ENCODE measurements at regions not wholly inside any gene's neighbourhood (a gene's known extent, or its start where the extent isn't known, plus 50 kb on each side); places are given as distances from the start of the nearest gene placed in this dataset.

- TF ChIP-seq ZNF281 (CRISPR knock-in tag; IDR thresholded peaks at IDR 0.05) (no peak), ZBTB21 (CRISPR knock-in tag; IDR thresholded peaks at IDR 0.05; ENCODE audit: borderline replicate concordance) (no peak), CBFB (CRISPR knock-in tag; IDR thresholded peaks at IDR 0.05; ENCODE audit: low read depth) (no peak), SP1 (CRISPR knock-in tag; conservative IDR thresholded peaks at IDR 0.05) (no peak), USF2 (CRISPR knock-in tag; IDR thresholded peaks at IDR 0.05) (no peak), NFE2L1 (CRISPR knock-in tag; IDR thresholded peaks at IDR 0.05) (no peak), TP53 (CRISPR knock-in tag; IDR thresholded peaks at IDR 0.05) (no peak), USF1 (CRISPR knock-in tag; IDR thresholded peaks at IDR 0.05) (no peak), GRHL2 (CRISPR knock-in tag; IDR thresholded peaks at IDR 0.05; ENCODE audit: insufficient replicate concordance, severe bottlenecking) (no peak), MXD4 (CRISPR knock-in tag; IDR thresholded peaks at IDR 0.05; ENCODE audit: borderline replicate concordance) (no peak), GTF2I (CRISPR knock-in tag; conservative IDR thresholded peaks at IDR 0.05) (no peak), TEAD1 (CRISPR knock-in tag; IDR thresholded peaks at IDR 0.05) (no peak), TEAD4 (CRISPR knock-in tag; IDR thresholded peaks at IDR 0.05) (no peak), GABPB1 (CRISPR knock-in tag; IDR thresholded peaks at IDR 0.05) (no peak), OVOL2 (CRISPR knock-in tag; IDR thresholded peaks at IDR 0.05; ENCODE audit: borderline replicate concordance) (no peak), NR1H2 (CRISPR knock-in tag; IDR thresholded peaks at IDR 0.05) (no peak), ZNF423 (CRISPR knock-in tag; IDR thresholded peaks at IDR 0.05) (no peak)
- TF ChIP-seq, protein P1, sequence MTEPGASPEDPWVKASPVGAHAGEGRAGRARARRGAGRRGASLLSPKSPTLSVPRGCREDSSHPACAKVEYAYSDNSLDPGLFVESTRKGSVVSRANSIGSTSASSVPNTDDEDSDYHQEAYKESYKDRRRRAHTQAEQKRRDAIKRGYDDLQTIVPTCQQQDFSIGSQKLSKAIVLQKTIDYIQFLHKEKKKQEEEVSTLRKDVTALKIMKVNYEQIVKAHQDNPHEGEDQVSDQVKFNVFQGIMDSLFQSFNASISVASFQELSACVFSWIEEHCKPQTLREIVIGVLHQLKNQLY (CRISPR knock-in tag; IDR thresholded peaks at IDR 0.05): no peak
- TF ChIP-seq, protein P2, sequence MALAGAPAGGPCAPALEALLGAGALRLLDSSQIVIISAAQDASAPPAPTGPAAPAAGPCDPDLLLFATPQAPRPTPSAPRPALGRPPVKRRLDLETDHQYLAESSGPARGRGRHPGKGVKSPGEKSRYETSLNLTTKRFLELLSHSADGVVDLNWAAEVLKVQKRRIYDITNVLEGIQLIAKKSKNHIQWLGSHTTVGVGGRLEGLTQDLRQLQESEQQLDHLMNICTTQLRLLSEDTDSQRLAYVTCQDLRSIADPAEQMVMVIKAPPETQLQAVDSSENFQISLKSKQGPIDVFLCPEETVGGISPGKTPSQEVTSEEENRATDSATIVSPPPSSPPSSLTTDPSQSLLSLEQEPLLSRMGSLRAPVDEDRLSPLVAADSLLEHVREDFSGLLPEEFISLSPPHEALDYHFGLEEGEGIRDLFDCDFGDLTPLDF (CRISPR knock-in tag; IDR thresholded peaks at IDR 0.05): no peak
- TF ChIP-seq, protein P3, sequence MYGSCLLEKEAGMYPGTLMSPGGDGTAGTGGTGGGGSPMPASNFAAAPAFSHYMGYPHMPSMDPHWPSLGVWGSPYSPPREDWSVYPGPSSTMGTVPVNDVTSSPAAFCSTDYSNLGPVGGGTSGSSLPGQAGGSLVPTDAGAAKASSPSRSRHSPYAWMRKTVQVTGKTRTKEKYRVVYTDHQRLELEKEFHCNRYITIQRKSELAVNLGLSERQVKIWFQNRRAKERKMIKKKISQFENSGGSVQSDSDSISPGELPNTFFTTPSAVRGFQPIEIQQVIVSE (CRISPR knock-in tag; IDR thresholded peaks at IDR 0.05; ENCODE audit: borderline replicate concordance): no peak
- Mint-ChIP-seq H3K27ac (no peak overlapping the region), H3K4me1 (no peaks in the 10 kb centered on the region), H3K27me3 (ENCODE audit: low read depth) (no peaks in the 10 kb centered on the region), H3K36me3 (no peaks in the 10 kb centered on the region), H3K4me3 (no peak overlapping the region), H3K9me3 (no peaks in the 10 kb centered on the region)
- DNase-seq (ENCODE audit: low spot score) (no peak), ATAC-seq (no peak)
- ChIA-PET POLR2A (no interaction called here), CTCF (interaction anchor here (1.1 kb wide), 1 partner anchor 18 kb away, joined by 3 read pairs; no protein-coding TSS in a partner anchor)
Measured at GRCh38 chr4:163757219-163757618, 262.7 kb downstream of the TMA16 start.

DNA sequence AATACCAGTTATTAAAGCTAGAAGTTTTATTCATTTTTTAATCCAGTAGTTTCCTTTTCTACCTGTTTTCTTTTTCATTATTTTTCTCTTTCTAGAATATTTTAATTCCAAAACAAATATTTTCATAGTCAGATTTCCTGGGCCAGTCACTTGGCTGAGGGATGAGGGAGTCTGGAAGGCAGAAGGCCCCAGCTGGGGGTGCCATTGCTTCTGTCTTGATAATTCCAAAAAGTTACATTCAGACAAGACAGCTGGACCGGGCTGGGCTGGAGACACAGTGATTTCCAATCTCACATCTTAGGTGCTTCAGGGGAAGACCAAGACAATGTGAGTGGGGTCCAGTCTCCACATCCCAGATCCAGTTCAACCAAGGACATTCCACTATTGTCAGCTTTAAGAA is 263.5 kb downstream of the TMA16 start:
- no peak for ATAC-seq
- no peak overlapping the region for H3K4me3 Mint-ChIP-seq
- ChIA-PET CTCF (interaction anchor here (0.6 to 1.1 kb wide), 2 partner anchors 17 to 234 kb away, joined by 3 to 5 read pairs; no protein-coding TSS in a partner anchor), POLR2A (no interaction called here)
- no peaks in the 10 kb centered on the region for H3K36me3 Mint-ChIP-seq
- no peak overlapping the region for H3K27ac Mint-ChIP-seq
- no peaks in the 10 kb centered on the region for H3K27me3 Mint-ChIP-seq (ENCODE audit: low read depth)
- no peaks in the 10 kb centered on the region for H3K9me3 Mint-ChIP-seq
- no peak for DNase-seq (ENCODE audit: low spot score)
- no peaks in the 10 kb centered on the region for H3K4me1 Mint-ChIP-seq
- TF ChIP-seq CTCF (IDR thresholded peaks at IDR 0.05): no peak
- no peak for TF ChIP-seq AFF4 (CRISPR knock-in tag; IDR thresholded peaks at IDR 0.05; ENCODE audit: borderline replicate concordance)
- TF ChIP-seq, protein P4, sequence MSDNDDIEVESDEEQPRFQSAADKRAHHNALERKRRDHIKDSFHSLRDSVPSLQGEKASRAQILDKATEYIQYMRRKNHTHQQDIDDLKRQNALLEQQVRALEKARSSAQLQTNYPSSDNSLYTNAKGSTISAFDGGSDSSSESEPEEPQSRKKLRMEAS (CRISPR knock-in tag; IDR thresholded peaks at IDR 0.05): no peak
- no peak for TF ChIP-seq SOX15 (CRISPR knock-in tag; IDR thresholded peaks at IDR 0.05)

Measured in WTC11 (cell line).